CMK (cell line): ENCODE measurements at regions not wholly inside any gene's neighbourhood (a gene's known extent, or its start where the extent isn't known, plus 50 kb on each side); places are given as distances from the start of the nearest gene placed in this dataset.

ENCODE experiments used
- DNase-seq: peaks from one replicate; pipeline ENCODE4 v3.0.0-alpha.2; 2010; ENCODE audit warnings: low read depth

DNA sequence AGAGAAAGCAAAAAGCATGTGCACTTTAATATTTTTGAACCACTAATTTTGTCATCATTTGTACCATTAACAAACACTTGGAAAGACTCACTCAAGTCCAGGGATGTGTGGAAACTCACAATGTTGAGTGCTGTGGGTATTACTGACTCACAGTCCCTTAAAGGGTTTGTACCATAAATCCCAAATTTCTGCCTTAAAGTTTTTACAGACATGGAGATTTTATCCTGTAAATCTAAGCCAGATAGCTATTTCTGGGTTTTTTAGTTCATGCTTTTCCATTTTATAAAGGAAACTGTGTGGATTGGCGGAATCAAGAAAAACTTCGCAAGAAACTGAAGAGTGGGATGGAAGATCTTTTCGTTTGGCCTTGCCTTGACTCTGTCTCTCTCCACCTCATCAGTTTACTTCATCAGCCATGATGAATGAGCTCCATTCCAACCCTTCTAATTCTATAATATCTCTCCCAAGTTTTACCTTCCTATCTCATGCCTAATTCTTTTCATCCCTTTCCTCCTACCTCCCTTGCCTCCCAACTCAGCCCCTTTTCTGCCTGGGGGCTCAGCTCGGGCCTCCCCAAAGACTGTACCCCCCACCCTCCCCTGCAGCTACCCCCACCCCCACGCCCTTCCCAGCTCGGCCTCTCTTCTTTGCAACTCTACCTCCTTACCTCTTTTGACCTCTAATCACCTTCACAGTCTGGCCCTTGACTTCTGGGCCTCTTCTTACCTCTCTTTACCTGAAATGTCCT, 218.5 kb upstream of the MKLN1 start:
- no peak for DNase-seq

DNA sequence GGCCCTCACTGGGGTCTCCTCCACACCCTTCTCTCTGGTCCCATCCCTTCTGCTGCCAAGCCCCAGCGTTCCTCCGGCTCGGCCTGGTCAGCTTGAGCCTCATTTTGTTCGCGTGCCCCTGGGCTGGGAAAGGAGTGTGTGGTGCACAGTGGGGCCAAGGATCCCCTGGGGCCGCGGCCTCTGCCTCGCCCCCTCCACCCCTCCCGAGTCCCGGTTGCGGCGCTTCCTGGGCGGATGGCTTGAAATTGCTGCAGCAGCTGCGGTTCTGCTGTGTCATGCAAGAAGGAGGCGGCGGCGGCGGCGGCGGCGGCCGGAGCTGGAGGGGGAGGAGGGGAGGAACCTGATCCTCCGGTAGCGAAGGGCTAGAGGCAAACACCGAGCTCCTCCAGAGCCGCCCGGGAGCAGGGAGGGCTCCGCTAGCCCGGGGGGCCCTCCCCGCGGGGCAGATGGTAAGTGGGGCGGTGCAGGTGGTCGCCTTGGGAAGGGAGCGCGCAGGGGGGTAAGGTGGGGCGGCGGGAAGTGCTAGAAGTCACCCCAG, 217.8 kb upstream of the MKLN1 start:
- DNase-seq: peak; percentile 53

- DNase-seq: no peak
These were observed 217.2 kb upstream of the MKLN1 start for GRCh38 chr7:131110297-131111080.

- no peak for DNase-seq
These were observed 216.5 kb upstream of the MKLN1 start for GRCh38 chr7:131111081-131111576.

DNA sequence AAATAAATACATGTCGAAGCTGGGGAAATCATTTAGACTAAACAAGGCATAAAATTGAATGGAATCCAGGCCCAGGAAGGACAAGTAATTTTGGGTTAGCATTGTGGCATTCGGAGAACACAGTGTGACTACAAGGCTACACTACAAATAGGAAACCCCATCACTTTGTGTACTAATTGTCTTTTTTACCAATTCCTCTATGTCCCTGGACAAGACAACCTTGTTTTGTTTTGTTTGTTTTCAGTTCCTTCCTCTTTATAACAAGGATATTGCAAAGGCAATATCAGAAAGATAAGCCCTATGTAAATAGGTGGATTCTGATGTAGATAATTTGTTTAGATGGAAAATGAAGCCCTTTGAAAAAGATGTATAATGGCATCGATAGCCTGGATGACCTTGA, 215.9 kb upstream of the MKLN1 start:
- no peak for DNase-seq

DNA sequence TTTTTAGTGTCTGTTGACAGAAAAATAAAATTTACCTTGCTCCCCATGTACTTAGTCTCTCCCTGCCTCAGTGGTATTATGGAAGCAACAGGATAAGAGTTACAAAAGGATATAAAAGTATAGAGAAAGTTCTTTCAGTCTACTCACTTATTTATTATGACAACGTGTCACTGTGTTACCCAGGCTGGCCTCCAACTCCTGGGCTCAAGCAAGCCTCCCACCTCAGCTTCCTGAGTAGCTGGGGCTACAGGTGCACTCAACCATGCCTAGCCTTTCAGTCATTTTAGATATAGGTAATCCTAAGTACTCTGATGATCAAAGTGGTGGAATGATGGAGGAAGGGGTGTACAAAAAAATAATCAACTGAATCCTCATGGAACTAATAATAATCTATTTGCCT, 215.2 kb upstream of the MKLN1 start:
- no peak for DNase-seq

- no peak for DNase-seq
These were observed 212.3 kb upstream of the MKLN1 start for GRCh38 chr7:131115340-131115739.

DNA sequence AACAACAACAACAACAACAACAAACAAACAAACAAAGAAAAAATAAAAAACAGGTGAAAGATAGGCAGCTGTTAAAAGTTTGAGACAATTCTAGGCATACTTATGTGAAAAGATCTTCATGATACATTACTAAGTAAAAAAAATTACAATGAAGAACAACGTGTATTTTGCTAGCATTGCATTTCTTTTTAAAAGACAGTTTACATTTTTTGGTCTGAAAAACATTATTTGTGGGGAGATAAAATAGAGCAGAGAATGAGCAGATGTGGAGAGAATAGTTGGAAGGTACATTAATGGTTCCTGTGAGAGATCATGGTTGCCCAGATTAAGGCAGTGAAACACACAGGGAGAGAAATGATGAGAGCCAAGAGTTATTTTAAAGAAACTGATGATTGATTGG, 210.2 kb upstream of the MKLN1 start:
- no peak for DNase-seq

- DNase-seq: no peak
These were observed 208.3 kb upstream of the MKLN1 start for GRCh38 chr7:131119381-131119780.

DNA sequence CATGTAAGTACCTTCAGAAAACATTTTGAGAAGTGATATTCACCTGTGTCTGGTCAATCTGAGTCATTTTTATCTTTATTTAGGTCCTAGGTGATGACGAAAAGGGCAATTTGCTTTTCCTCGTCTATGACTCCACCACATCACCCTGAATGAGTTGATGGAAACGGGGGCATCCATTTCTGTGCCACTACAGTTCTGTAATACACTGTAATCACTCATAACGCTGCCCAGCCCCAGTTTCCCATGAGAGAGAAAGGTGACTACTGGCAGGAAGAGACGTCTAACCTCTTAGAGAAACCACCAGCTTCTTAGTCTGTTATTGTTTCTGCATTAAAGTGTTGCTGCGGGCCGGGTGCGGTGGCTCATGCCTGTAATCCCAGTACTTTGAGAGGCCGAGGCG, 205.3 kb upstream of the MKLN1 start:
- DNase-seq: no peak

- DNase-seq: no peak
These were observed 203.6 kb upstream of the MKLN1 start for GRCh38 chr7:131124001-131124629.

DNA sequence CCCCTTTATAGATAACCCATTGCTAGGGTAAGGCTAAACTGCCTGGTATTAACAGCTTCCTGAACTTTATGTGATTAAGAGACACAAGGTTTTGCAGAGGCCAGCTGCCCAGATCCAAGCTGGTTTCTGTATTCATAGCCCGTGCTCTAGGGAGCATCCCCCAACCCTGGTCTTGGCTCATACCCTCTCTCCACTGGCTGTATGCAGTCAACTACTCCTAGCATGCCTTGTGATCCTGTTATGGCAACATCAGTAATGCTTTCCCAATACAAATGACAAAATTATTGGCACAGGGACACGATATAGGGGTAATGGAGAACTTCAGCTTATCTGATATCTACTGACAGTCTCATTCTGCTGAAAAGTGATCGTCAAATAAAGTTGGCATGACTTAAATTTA, 202.8 kb upstream of the MKLN1 start:
- no peak for DNase-seq

GRCh38 chr7:131130324-131130723, 197.4 kb upstream of the MKLN1 start:
- no peak for DNase-seq

DNA sequence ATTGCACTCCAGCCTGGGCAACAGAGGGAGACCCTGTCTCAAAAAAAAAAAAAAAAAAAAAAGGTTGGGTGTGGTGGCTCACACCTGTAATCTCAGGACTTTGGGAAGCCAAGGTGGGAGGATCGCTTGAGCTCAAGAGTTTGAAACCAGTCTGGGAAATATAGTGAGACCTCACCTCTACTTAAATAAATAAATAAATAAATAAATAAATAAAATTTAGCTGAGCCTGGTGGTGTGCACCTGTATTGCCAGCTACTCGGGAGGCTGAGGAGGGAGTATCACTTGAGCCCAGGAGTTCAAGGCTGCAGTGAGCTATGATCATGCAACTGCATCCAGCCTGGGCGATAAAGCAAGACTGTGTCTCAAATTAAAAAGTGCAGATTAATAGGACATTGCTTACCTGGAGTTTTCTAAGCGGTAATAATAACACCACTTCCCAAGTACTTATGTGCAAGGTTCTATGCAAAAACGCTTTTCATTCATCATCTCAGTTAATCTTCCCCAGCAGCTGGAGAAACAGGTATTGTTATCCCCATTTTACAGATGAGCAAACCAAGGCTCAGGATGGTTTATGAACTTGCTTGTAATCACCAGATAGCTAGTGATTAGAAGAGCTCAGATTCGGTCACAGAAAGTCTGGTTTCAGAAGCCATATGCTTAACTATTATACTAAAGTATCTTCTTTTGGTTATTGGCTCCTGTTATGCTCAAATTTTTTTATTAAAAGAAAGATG, 196.5 kb upstream of the MKLN1 start:
- no peak for DNase-seq

- DNase-seq: no peak
These were observed 195.8 kb upstream of the MKLN1 start for GRCh38 chr7:131131746-131132431.

DNA sequence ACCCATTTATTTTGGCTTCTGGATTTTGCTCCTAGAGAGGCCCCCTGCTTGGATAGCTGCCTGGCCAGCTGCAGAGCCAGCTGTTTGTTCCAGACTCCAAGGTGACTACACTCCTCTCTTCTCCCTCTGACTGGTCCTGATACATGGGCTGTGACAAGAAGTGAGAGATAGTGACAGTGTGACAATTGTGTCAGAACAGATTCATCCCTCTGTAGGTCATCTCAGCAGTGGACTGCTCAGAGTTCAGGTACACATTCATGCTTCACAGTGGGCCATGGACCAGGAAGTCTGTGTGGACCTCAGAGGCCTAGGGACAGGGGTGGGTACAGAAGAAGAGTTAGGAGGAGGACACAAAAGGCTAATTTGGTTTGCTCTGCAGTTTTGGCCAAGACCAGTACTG, 188.2 kb upstream of the MKLN1 start:
- DNase-seq: no peak

GRCh38 chr7:131141443-131141967, 186.2 kb upstream of the MKLN1 start:
- DNase-seq: no peak

DNA sequence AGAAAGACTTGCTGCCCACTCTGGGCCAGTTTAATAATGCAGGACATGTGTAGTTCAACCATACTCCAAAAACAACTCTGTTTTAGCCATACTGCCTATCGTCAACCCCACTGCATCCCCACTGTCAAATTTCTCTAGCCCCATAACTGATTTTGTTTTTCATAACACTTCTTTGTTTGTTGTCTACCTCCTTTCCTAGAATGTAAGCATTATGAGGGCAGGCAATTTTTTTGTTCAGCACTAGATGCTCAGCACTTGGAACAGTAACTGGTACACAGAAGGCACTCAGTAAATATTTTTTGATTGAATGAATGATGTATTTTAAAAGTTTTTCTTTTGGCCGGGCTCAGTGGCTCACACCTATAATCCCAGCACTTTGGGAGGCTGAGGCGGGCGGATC, 183.8 kb upstream of the MKLN1 start:
- no peak for DNase-seq

GRCh38 chr7:131145026-131145425, 182.7 kb upstream of the MKLN1 start:
- DNase-seq: no peak

DNA sequence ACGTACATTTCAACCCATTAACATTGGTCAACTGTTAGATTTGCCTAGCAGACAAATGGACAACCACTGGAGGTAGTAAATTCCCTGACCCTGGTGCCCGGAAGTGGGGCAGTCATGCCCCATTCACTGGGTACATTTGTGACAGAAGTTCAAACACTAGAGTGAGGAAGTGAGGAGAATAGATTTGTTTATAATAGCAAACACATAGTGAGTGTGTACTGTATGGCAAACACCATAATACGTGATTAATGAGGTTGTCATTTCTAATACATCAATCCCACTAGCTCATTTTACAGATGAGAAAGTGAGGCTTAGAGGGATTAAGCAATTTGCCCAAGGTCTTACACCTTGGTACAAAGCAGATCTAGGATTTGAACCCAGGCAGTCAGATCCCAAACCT, 181.9 kb upstream of the MKLN1 start:
- no peak for DNase-seq

DNA sequence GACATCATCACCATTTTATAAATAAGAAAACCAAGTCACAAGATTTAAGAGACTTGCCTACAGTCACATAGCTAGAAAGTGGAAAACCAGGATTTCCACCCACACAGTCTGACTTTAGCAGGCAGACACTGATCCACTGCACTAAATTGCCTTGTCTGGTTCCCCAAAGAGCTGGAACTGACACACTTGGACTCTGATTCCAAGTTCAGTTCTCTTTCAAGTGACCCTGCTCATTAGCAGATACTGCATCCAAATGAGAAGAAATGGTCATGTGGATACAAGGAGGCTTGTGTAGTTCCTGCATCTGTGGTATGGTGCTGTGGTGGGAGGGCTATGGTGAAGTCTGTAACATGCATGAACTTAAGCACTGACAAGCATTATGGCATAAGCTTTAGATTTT, 180.1 kb upstream of the MKLN1 start:
- no peak for DNase-seq
